Keratinocyte (primary cell): ENCODE measurements at regions not wholly inside any gene's neighbourhood (a gene's known extent, or its start where the extent isn't known, plus 50 kb on each side); places are given as distances from the start of the nearest gene placed in this dataset.

Experiments
- DNase-seq: peaks from one replicate; pipeline ENCODE4 v3.0.0-alpha.2; 2011; ENCODE audit warnings: low read depth, missing footprints, low spot score
- FAIRE-seq: peaks from 2 replicates; lab custom pipeline; 2011; peaks lifted over from hg19 to GRCh38; lab: Jason Lieb, UNC
- H2AFZ ChIP-seq: 2 replicates; pipeline ENCODE4 v1.6.0; 2012; ENCODE audit warnings: low read length, control low read depth, inconsistent platforms; ENCODE audit not compliant: control insufficient read depth
- H3K27ac ChIP-seq: 2 replicates; pipeline ENCODE4 v1.5.1; 2011; ENCODE audit warnings: low read length; ENCODE audit not compliant: control insufficient read depth, insufficient read depth
- H3K27me3 ChIP-seq: 3 replicates; pipeline ENCODE4 v1.6.0; 2011; ENCODE audit warnings: low read length; ENCODE audit not compliant: control insufficient read depth, insufficient read depth; ENCODE audit errors: extremely low read depth
- H3K36me3 ChIP-seq, 2 experiments: 2 replicates in 1 of 2; 3 replicates in 1 of 2; pipeline ENCODE4 v1.5.1; 2011; ENCODE audit warnings: low read length in 2 of 2, mild to moderate bottlenecking in 1 of 2; ENCODE audit not compliant: control insufficient read depth in 2 of 2, insufficient read depth in 2 of 2; ENCODE audit errors: extremely low read depth in 1 of 2
- H3K4me1 ChIP-seq: 3 replicates; pipeline ENCODE4 v1.5.1; 2011; ENCODE audit warnings: low read length; ENCODE audit not compliant: control insufficient read depth, insufficient read depth; ENCODE audit errors: extremely low read depth
- H3K4me2 ChIP-seq: 3 replicates; pipeline ENCODE4 v1.6.0; 2011; ENCODE audit warnings: low read depth, low read length; ENCODE audit not compliant: control insufficient read depth, insufficient read depth; ENCODE audit errors: extremely low read depth
- H3K4me3 ChIP-seq, 3 experiments: fragments of 200-600 bp in 1 of 3; sonication (generic) in 1 of 3; 2 replicates in 2 of 3; 3 replicates in 1 of 3; pipeline ENCODE4 v1.5.1; 2011 to 2016; ENCODE audit warnings: low read length in 3 of 3, mild to moderate bottlenecking in 3 of 3, control low read depth in 2 of 3, inconsistent platforms in 1 of 3, low read depth in 1 of 3, mixed read lengths in 1 of 3, mixed run types in 1 of 3, moderate library complexity in 1 of 3; ENCODE audit not compliant: control insufficient read depth in 2 of 3, insufficient read depth in 2 of 3; ENCODE audit errors: extremely low read depth in 1 of 3
- H3K79me2 ChIP-seq: 2 replicates; pipeline ENCODE4 v1.6.0; 2012; ENCODE audit warnings: low read length; ENCODE audit not compliant: control insufficient read depth, insufficient read depth
- H3K9ac ChIP-seq: 3 replicates; pipeline ENCODE4 v1.6.0; 2011; ENCODE audit warnings: low read length; ENCODE audit not compliant: control insufficient read depth, insufficient read depth; ENCODE audit errors: extremely low read depth
- H3K9me1 ChIP-seq: 3 replicates; pipeline ENCODE4 v1.6.0; 2011; ENCODE audit warnings: low read length; ENCODE audit not compliant: control insufficient read depth, insufficient read depth; ENCODE audit errors: extremely low read depth
- H3K9me3 ChIP-seq: 2 replicates; pipeline ENCODE4 v1.5.1; 2012; ENCODE audit warnings: low read depth, low read length; ENCODE audit not compliant: control insufficient read depth
- H4K20me1 ChIP-seq: 3 replicates; pipeline ENCODE4 v1.6.0; 2011; ENCODE audit warnings: low read length; ENCODE audit not compliant: control insufficient read depth, insufficient read depth; ENCODE audit errors: extremely low read depth
- CTCF ChIP-seq, 3 experiments: IDR thresholded peaks in 1 of 3; conservative IDR thresholded peaks in 1 of 3; optimal IDR thresholded peaks in 1 of 3; 2 replicates in 2 of 3; 3 replicates in 1 of 3; pipeline versions ENCODE3 to v1.5.1; 2011; ENCODE audit warnings: low read length in 3 of 3, mild to moderate bottlenecking in 3 of 3, moderate library complexity in 2 of 3, control low read depth in 1 of 3, inconsistent platforms in 1 of 3; ENCODE audit not compliant: insufficient read depth in 2 of 3; ENCODE audit errors: extremely low read depth in 1 of 3
- EZH2 ChIP-seq: IDR thresholded peaks from one replicate; pipeline ENCODE4 v1.6.1; 2012; ENCODE audit warnings: inconsistent platforms, mild to moderate bottlenecking, low read length, moderate library complexity
- dilution Hi-C: fragments of 300-500 bp; cut with MboI; formaldehyde crosslinking; loops from one replicate; pipeline ENCODE4 v1.7.0; 2020; ENCODE audit warnings: low sequenced_read_pairs; ENCODE audit not compliant: extremely low pct_ligation_motif_present

- DNase-seq (no peak), FAIRE-seq (no peak)
- Histone ChIP-seq H3K36me3 (no peaks in the 10 kb centered on the region), H3K4me2 (no peak overlapping the region), H2AFZ (no peak overlapping the region), H4K20me1 (no peaks in the 10 kb centered on the region), H3K79me2 (no peaks in the 10 kb centered on the region), H3K9me1 (no peaks in the 10 kb centered on the region), H3K9ac (no peak overlapping the region), H3K4me1 (no peaks in the 10 kb centered on the region), H3K9me3 (no peaks in the 10 kb centered on the region), H3K27me3 (no peaks in the 10 kb centered on the region), H3K4me3 (no peak overlapping the region), H3K27ac (no peak overlapping the region)
- TF ChIP-seq EZH2 (no peak), CTCF (optimal IDR thresholded peaks at IDR 0.05 in 1 of 3, IDR thresholded peaks at IDR 0.05 in 1 of 3, conservative IDR thresholded peaks at IDR 0.05 in 1 of 3; ENCODE audit: extremely low read depth in 1 of 3, insufficient read depth in 2 of 3, low read length in 3 of 3) (no peak)
- dilution Hi-C loops = no loop called here
Measured at GRCh38 chr11:37406651-37407050, 808.6 kb upstream of the RAG2 start.

DNA sequence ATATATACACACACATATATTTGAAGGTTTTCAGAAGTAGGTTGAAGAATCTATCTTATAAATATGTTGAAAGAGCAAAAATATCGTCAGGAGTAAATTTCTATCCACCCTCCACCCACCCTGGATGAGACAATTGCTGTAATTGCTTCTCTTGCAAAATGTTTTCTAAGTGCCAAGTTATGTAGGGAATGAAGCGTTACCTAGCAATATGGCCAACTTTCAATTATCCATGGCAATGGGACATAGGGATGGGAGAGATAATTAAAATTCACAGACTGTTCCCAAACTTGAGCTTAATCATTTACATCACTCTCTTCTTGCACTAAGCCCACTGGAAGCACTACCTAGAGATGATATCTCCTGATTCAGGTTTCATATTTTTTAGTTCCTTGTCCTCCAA lies 806.2 kb upstream of the RAG2 start:
- H3K9me1 ChIP-seq = no peaks in the 10 kb centered on the region
- dilution Hi-C loops = no loop called here
- H3K27ac ChIP-seq = no peak overlapping the region
- H3K79me2 ChIP-seq = no peaks in the 10 kb centered on the region
- H3K9me3 ChIP-seq = no peaks in the 10 kb centered on the region
- no peaks in the 10 kb centered on the region for H3K27me3 ChIP-seq
- DNase-seq = no peak
- no peak for FAIRE-seq
- H2AFZ ChIP-seq = no peak overlapping the region
- H3K4me2 ChIP-seq = no peak overlapping the region
- no peaks in the 10 kb centered on the region for H3K4me1 ChIP-seq
- H4K20me1 ChIP-seq = no peaks in the 10 kb centered on the region
- H3K9ac ChIP-seq = no peak overlapping the region
- no peaks in the 10 kb centered on the region for H3K36me3 ChIP-seq
- no peak overlapping the region for H3K4me3 ChIP-seq
- no peak for TF ChIP-seq CTCF (optimal IDR thresholded peaks at IDR 0.05 in 1 of 3, IDR thresholded peaks at IDR 0.05 in 1 of 3, conservative IDR thresholded peaks at IDR 0.05 in 1 of 3; ENCODE audit: extremely low read depth in 1 of 3, insufficient read depth in 2 of 3, low read length in 3 of 3)
- no peak for TF ChIP-seq EZH2
